OCI-LY1 (cell line): ENCODE measurements at regions not wholly inside any gene's neighbourhood (a gene's known extent, or its start where the extent isn't known, plus 50 kb on each side); places are given as distances from the start of the nearest gene placed in this dataset.

Source experiments
- H2AFZ ChIP-seq: fragments of 200-600 bp; sonication (generic), shearing (Covaris generic); 2 replicates; pipeline ENCODE4 v1.6.0; 2014; ENCODE audit warnings: antibody characterized with exemption, mild to moderate bottlenecking, low read length
- H3F3A ChIP-seq: fragments of 200-600 bp; sonication (generic), shearing (Covaris generic); 2 replicates; pipeline ENCODE4 v1.6.0; 2014; ENCODE audit warnings: mild to moderate bottlenecking, antibody characterized with exemption, low read length, moderate library complexity; ENCODE audit not compliant: insufficient read depth
- H3K27ac ChIP-seq: fragments of 200-600 bp; sonication (generic); 2 replicates; pipeline ENCODE4 v1.5.1; 2014; ENCODE audit warnings: low read length, mixed run types, mild to moderate bottlenecking, low read depth; ENCODE audit not compliant: poor library complexity, severe bottlenecking
- H3K27me3 ChIP-seq: fragments of 200-600 bp; sonication (generic); 2 replicates; pipeline ENCODE4 v1.6.0; 2014; ENCODE audit warnings: antibody characterized with exemption, mild to moderate bottlenecking, low read length, moderate library complexity; ENCODE audit not compliant: insufficient read depth
- H3K36me3 ChIP-seq: fragments of 200-600 bp; sonication (generic); 2 replicates; pipeline ENCODE4 v1.6.1; 2014; ENCODE audit warnings: mild to moderate bottlenecking, antibody characterized with exemption, low read length, moderate library complexity, mixed read lengths; ENCODE audit not compliant: insufficient read depth
- H3K4me1 ChIP-seq: fragments of 200-600 bp; sonication (generic); 2 replicates; pipeline ENCODE4 v1.5.1; 2014; ENCODE audit warnings: mild to moderate bottlenecking, low read length, moderate library complexity; ENCODE audit not compliant: insufficient read depth, severe bottlenecking
- H3K4me2 ChIP-seq: fragments of 200-600 bp; sonication (generic), shearing (Covaris generic); 2 replicates; pipeline ENCODE4 v1.6.1; 2014; ENCODE audit warnings: low read length
- H3K4me3 ChIP-seq: fragments of 200-600 bp; sonication (generic); 2 replicates; pipeline ENCODE4 v1.5.1; 2014; ENCODE audit warnings: low read length, low read depth, mild to moderate bottlenecking, mixed read lengths; ENCODE audit not compliant: poor library complexity, severe bottlenecking
- H3K79me2 ChIP-seq: fragments of 200-600 bp; shearing (Covaris generic); 2 replicates; pipeline ENCODE4 v1.6.1; 2016; ENCODE audit warnings: mixed run types, low read length, mixed read lengths; ENCODE audit not compliant: insufficient read depth
- H3K9ac ChIP-seq: fragments of 200-600 bp; sonication (generic), shearing (Covaris generic); 2 replicates; pipeline ENCODE4 v1.6.1; 2014; ENCODE audit warnings: mild to moderate bottlenecking, low read length, mixed read lengths
- H3K9me2 ChIP-seq: fragments of 200-600 bp; sonication (generic), shearing (Covaris generic); 2 replicates; pipeline ENCODE4 v1.6.1; 2014; ENCODE audit warnings: low read depth, mild to moderate bottlenecking, low read length, mixed read lengths
- H3K9me3 ChIP-seq: fragments of 200-600 bp; shearing (Covaris generic); 2 replicates; pipeline ENCODE4 v1.6.1; 2014; ENCODE audit warnings: low read length, mixed read lengths
- H4K20me1 ChIP-seq: fragments of 200-600 bp; sonication (generic), shearing (Covaris generic); 2 replicates; pipeline ENCODE4 v1.6.0; 2016; ENCODE audit warnings: mild to moderate bottlenecking, low read length; ENCODE audit not compliant: insufficient read depth
- CTCF ChIP-seq: fragments of 200-600 bp; sonication (generic), shearing (Covaris generic); IDR thresholded peaks from 2 replicates; pipeline ENCODE4 v1.5.1; 2017; ENCODE audit warnings: mild to moderate bottlenecking, antibody characterized with exemption, low read length, moderate library complexity, mixed read lengths
- EZH2 ChIP-seq: fragments of 200-600 bp; sonication (generic), shearing (Covaris generic); IDR thresholded peaks from 2 replicates; pipeline ENCODE4 v1.8.0; 2017; ENCODE audit warnings: borderline replicate concordance, mixed run types, mild to moderate bottlenecking, antibody characterized with exemption, low read length, moderate library complexity, mixed read lengths

DNA sequence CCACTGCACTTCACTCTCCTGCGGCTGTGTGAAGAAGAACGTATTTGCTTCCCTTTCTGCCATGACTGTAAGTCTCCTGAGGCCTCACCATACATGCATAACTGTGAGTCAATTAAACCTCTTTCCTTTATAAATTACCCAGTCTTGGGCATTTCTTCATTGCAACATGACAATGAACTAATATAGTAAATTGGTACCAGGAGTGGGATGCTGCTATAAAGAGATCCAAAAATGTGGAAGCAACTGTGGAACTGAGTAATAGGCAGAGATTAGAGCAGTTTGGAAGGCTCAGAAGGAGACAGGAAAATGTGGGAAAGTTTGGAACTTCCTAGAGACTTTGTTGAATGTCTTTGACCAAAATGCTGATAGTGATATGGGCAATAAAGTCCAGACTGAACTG is 1907.9 kb downstream of the MRPL39 start:
- H3K36me3 ChIP-seq = no peaks in the 10 kb centered on the region
- no peaks in the 10 kb centered on the region for H3K79me2 ChIP-seq
- peaks cover 2% of the 10 kb centered on the region; the same call in 1 of the 2 replicates for H3K9me3 ChIP-seq
- H3K4me1 ChIP-seq = peaks cover 17% of the 10 kb centered on the region
- TF ChIP-seq CTCF = no peak
- no peak for TF ChIP-seq EZH2
- no peaks in the 10 kb centered on the region for H3K9me2 ChIP-seq
- no peak overlapping the region for H3K27ac ChIP-seq
- H3K9ac ChIP-seq = no peak overlapping the region
- no peak overlapping the region for H3K4me2 ChIP-seq
- no peaks in the 10 kb centered on the region for H4K20me1 ChIP-seq
- H3F3A ChIP-seq = no peaks in the 10 kb centered on the region
- no peak overlapping the region for H3K4me3 ChIP-seq
- no peaks in the 10 kb centered on the region for H3K27me3 ChIP-seq
- no peak overlapping the region for H2AFZ ChIP-seq

DNA sequence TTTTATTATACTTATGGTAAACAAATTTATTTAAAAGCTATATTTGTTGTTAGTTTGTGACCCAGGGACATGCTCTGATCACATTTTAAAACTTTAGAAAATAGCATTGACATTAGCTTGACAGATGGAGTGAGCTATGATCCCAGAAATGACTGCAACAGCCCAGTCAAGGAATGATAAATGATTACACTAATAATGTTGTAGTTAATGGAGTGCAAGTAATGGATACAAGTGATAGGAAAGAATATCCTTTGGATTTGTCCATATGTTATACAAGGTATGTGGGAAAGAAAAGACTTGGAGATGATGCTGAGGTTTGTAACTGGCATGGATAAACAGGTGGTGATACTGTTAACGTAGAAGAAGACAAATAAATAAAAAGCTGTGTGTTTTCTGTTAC is 1908.7 kb downstream of the MRPL39 start:
- no peak for TF ChIP-seq EZH2
- TF ChIP-seq CTCF = no peak
- Histone ChIP-seq H3K79me2 (no peaks in the 10 kb centered on the region), H4K20me1 (no peaks in the 10 kb centered on the region), H3K9ac (no peak overlapping the region), H3F3A (no peaks in the 10 kb centered on the region), H3K27me3 (no peaks in the 10 kb centered on the region), H3K4me3 (no peak overlapping the region), H3K27ac (no peak overlapping the region), H3K9me3 (peaks cover 2% of the 10 kb centered on the region; the same call in 1 of the 2 replicates), H3K9me2 (no peaks in the 10 kb centered on the region), H3K4me1 (peaks cover 18% of the 10 kb centered on the region), H2AFZ (no peak overlapping the region), H3K36me3 (no peaks in the 10 kb centered on the region), H3K4me2 (no peak overlapping the region)

GRCh38 chr21:23695443-23695842 is 1911.8 kb downstream of the MRPL39 start:
- Histone ChIP-seq H3K79me2 (no peaks in the 10 kb centered on the region), H3K4me1 (peaks cover 18% of the 10 kb centered on the region), H3K27me3 (no peaks in the 10 kb centered on the region), H3K9me2 (no peaks in the 10 kb centered on the region), H3K36me3 (no peaks in the 10 kb centered on the region), H3K4me2 (no peak overlapping the region), H3K9me3 (peaks cover 2% of the 10 kb centered on the region; the same call in 1 of the 2 replicates), H2AFZ (no peak overlapping the region), H4K20me1 (no peaks in the 10 kb centered on the region), H3K4me3 (no peak overlapping the region), H3K27ac (peak overlapping the region; percentile 29), H3F3A (no peaks in the 10 kb centered on the region), H3K9ac (no peak overlapping the region)
- TF ChIP-seq EZH2 = no peak

- TF ChIP-seq EZH2 (no peak), CTCF (peak; percentile 14; the same call in 1 of the 2 replicates)
- Histone ChIP-seq H3K36me3 (no peaks in the 10 kb centered on the region), H3K27ac (no peak overlapping the region), H3K9me3 (peaks cover 2% of the 10 kb centered on the region; the same call in 1 of the 2 replicates), H3K4me2 (no peak overlapping the region), H3K4me1 (peaks cover 18% of the 10 kb centered on the region), H4K20me1 (no peaks in the 10 kb centered on the region), H3K4me3 (no peak overlapping the region), H3K9ac (no peak overlapping the region), H3F3A (no peaks in the 10 kb centered on the region), H3K27me3 (no peaks in the 10 kb centered on the region), H3K79me2 (no peaks in the 10 kb centered on the region), H2AFZ (no peak overlapping the region), H3K9me2 (no peaks in the 10 kb centered on the region)
Observed at GRCh38 chr21:23694390-23694789, 1912.9 kb downstream of the MRPL39 start.
